NT2/D1 (cell line): ENCODE measurements at regions not wholly inside any gene's neighbourhood (a gene's known extent, or its start where the extent isn't known, plus 50 kb on each side); places are given as distances from the start of the nearest gene placed in this dataset.

Experiments
- SUZ12 ChIP-seq: IDR thresholded peaks from 2 replicates; pipeline ENCODE4 v1.6.1; 2011; ENCODE audit not compliant: insufficient read length, insufficient read depth; ENCODE audit errors: extremely low read depth
- YY1 ChIP-seq: IDR thresholded peaks from 2 replicates; pipeline ENCODE4 v1.6.1; 2011; ENCODE audit not compliant: insufficient read length, insufficient read depth
- ZNF274 ChIP-seq: IDR thresholded peaks from 2 replicates; pipeline ENCODE4 v1.6.1; 2011; ENCODE audit warnings: mild to moderate bottlenecking, low read depth, low read length

DNA sequence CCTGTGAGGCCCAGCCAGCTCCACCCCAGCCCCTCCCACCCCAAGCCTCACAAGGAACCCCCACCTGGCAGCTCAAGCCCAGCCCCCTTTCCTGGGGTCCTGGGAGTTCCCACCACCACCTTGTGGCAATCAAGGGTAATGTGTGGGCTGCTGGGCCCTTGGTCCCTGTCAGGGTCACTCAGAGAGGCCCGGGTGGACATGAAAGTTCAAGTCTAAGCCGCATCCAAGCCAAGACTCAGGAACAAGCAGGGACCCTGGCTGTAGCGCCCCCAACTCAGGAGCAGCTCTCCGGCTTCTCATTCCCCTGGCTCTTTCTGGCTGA, 106.4 kb upstream of the C14orf180 start:
- TF ChIP-seq YY1 (no peak), ZNF274 (no peak), SUZ12 (no peak)
